Esophagus muscularis mucosa (tissue), 4 donors: ENCODE measurements at regions not wholly inside any gene's neighbourhood (a gene's known extent, or its start where the extent isn't known, plus 50 kb on each side); places are given as distances from the start of the nearest gene placed in this dataset.

Experiments
- DNase-seq: peaks from one replicate; pipeline ENCODE4 v3.0.0-alpha.2; 2017; ENCODE audit errors: extremely low spot score
- H3K27ac ChIP-seq, 4 donors: fragments of 200-600 bp; sonication (generic); replicated peaks in 1 of 4; 1 replicate in 3 of 4; 2 replicates in 1 of 4; pipeline ENCODE4 v1.5.1; 2016 to 2019; ENCODE audit warnings: mild to moderate bottlenecking in 1 of 4
- H3K27me3 ChIP-seq, 4 donors: fragments of 200-600 bp; sonication (generic); one replicate each; pipeline versions ENCODE4 v1.5.1 to v1.6.0; 2016 to 2019
- H3K36me3 ChIP-seq, 4 donors: fragments of 200-600 bp; sonication (generic); one replicate each; pipeline ENCODE4 v1.5.1; 2016 to 2019
- H3K4me1 ChIP-seq, 4 donors: fragments of 200-600 bp; sonication (generic); one replicate each; pipeline ENCODE4 v1.5.1; 2016 to 2019
- H3K4me3 ChIP-seq, 4 donors: fragments of 200-600 bp; sonication (generic); 1 replicate in 2 of 4; 2 replicates in 2 of 4; pipeline ENCODE4 v1.5.1; 2016 to 2019; ENCODE audit warnings: mild to moderate bottlenecking in 4 of 4, moderate library complexity in 1 of 4
- H3K9me3 ChIP-seq, 4 donors: fragments of 200-600 bp; sonication (generic); 1 replicate in 3 of 4; 2 replicates in 1 of 4; pipeline ENCODE4 v1.5.1; 2016 to 2019
- CTCF ChIP-seq, 3 experiments: fragments of 200-600 bp in 2 of 3; fragments of 450-650 bp in 1 of 3; sonication (generic) in 2 of 3; IDR thresholded peaks; one replicate each; pipeline ENCODE4 v1.5.1; 2017 to 2019; ENCODE audit warnings: antibody characterized with exemption in 3 of 3, mild to moderate bottlenecking in 2 of 3, moderate library complexity in 1 of 3
- EP300 ChIP-seq: sonication (generic); formaldehyde crosslinking; IDR thresholded peaks from one replicate; pipeline ENCODE4 v1.6.1; 2017; ENCODE audit warnings: antibody characterized with exemption
- POLR2A ChIP-seq: fragments of 450-650 bp; IDR thresholded peaks from one replicate; pipeline ENCODE4 v1.6.1; 2017; ENCODE audit warnings: antibody characterized with exemption, moderate library complexity, mild to moderate bottlenecking, low read depth
- POLR2AphosphoS5 ChIP-seq, 2 donors: sonication (generic); formaldehyde crosslinking; IDR thresholded peaks; one replicate each; pipeline ENCODE4 v1.6.1; 2017; ENCODE audit warnings: antibody characterized with exemption in 2 of 2
- WGBS: methylation state at CpG from one replicate; pipeline ENCODE4 v1.1.5; 2018; 5-methylcytosine and 5-hydroxymethylcytosine counted together
- intact Hi-C: fragments of 100-400 bp; cut with DNase I; formaldehyde crosslinking; loops from one replicate; pipeline ENCODE4 v1.15.1; 2023

- TF ChIP-seq EP300: no peak
- peak; percentile 58 to 66 (median 60) for TF ChIP-seq CTCF (IDR thresholded peaks at IDR 0.05)
- no peaks in the 10 kb centered on the region for H3K36me3 ChIP-seq
- no peaks in the 10 kb centered on the region for H3K4me1 ChIP-seq
- H3K9me3 ChIP-seq: no peaks in the 10 kb centered on the region
- intact Hi-C loops: loop anchor here (5.0 kb wide), 1 partner anchor 1018 kb away; no protein-coding TSS in a partner anchor
- no peaks in the 10 kb centered on the region for H3K27me3 ChIP-seq
- WGBS: 23% methylated on average over 2 of the region's 2 CpGs
- H3K4me3 ChIP-seq: no peak overlapping the region
- H3K27ac ChIP-seq: no peak overlapping the region
- no peak for DNase-seq
These were observed 289.4 kb upstream of the DAB2 start for GRCh38 chr5:39714036-39714698.

- no peak overlapping the region for H3K4me3 ChIP-seq
- 36% methylated on average over 2 of the region's 2 CpGs for WGBS
- H3K27me3 ChIP-seq: no peaks in the 10 kb centered on the region
- no peak for TF ChIP-seq POLR2AphosphoS5 (IDR thresholded peaks at IDR 0.05)
- TF ChIP-seq EP300: no peak
- no peak for TF ChIP-seq CTCF (IDR thresholded peaks at IDR 0.05)
- no peak for TF ChIP-seq POLR2A
- H3K27ac ChIP-seq: no peak overlapping the region
- H3K36me3 ChIP-seq: no peaks in the 10 kb centered on the region
- intact Hi-C loops: loop anchor here (5.0 kb wide), 1 partner anchor 1019 kb away; no protein-coding TSS in a partner anchor
- no peak for DNase-seq
- no peaks in the 10 kb centered on the region for H3K9me3 ChIP-seq
- no peaks in the 10 kb centered on the region for H3K4me1 ChIP-seq
These were observed 288.6 kb upstream of the DAB2 start for GRCh38 chr5:39713250-39713916.

- no peak for DNase-seq
- intact Hi-C loops: loop anchor here (5.0 kb wide), 1 partner anchor 1020 kb away; no protein-coding TSS in a partner anchor
- Histone ChIP-seq H3K27me3 (no peaks in the 10 kb centered on the region), H3K4me3 (no peak overlapping the region), H3K36me3 (no peaks in the 10 kb centered on the region), H3K9me3 (no peaks in the 10 kb centered on the region), H3K27ac (no peak overlapping the region), H3K4me1 (no peaks in the 10 kb centered on the region)
- WGBS: 87% methylated on average over 5 of the region's 5 CpGs
- TF ChIP-seq CTCF (IDR thresholded peaks at IDR 0.05) (no peak), POLR2A (no peak), EP300 (no peak), POLR2AphosphoS5 (IDR thresholded peaks at IDR 0.05) (no peak)
These were observed 287.8 kb upstream of the DAB2 start for GRCh38 chr5:39712316-39713249.

- Histone ChIP-seq H3K36me3 (no peaks in the 10 kb centered on the region), H3K9me3 (no peaks in the 10 kb centered on the region), H3K27me3 (no peaks in the 10 kb centered on the region), H3K27ac (no peak overlapping the region), H3K4me1 (no peaks in the 10 kb centered on the region), H3K4me3 (no peak overlapping the region)
- intact Hi-C loops: loop anchor here (5.0 kb wide), 1 partner anchor 1020 kb away; no protein-coding TSS in a partner anchor
- no peak for DNase-seq
- TF ChIP-seq CTCF (IDR thresholded peaks at IDR 0.05) (no peak), EP300 (no peak), POLR2AphosphoS5 (IDR thresholded peaks at IDR 0.05) (no peak), POLR2A (no peak)
These were observed 287.0 kb upstream of the DAB2 start for GRCh38 chr5:39711821-39712220.
